CD4-positive, alpha-beta T cell (primary cell): ENCODE measurements at regions not wholly inside any gene's neighbourhood (a gene's known extent, or its start where the extent isn't known, plus 50 kb on each side); places are given as distances from the start of the nearest gene placed in this dataset.

Experiments used
- ATAC-seq: fragments of 200-7000 bp; cut with Tn5 transposase; one replicate; pipeline ENCODE4 v1.10.0; 2022; ENCODE audit warnings: mild to moderate bottlenecking; ENCODE audit not compliant: poor library complexity
- CTCF ChIA-PET: fragments of 350-600 bp; sonication (Branson Sonifier 250); formaldehyde crosslinking; loops from one replicate; lab custom pipeline; 2021; ENCODE audit warnings: antibody characterized with exemption, inconsistent platforms; lab: Charles Lee
- POLR2A ChIA-PET: fragments of 350-600 bp; sonication (Branson Sonifier 250); formaldehyde crosslinking; loops from one replicate; lab custom pipeline; 2021; ENCODE audit warnings: antibody characterized with exemption, inconsistent platforms; lab: Charles Lee
- DNase-seq, 14 experiments: peaks; one replicate each; pipeline ENCODE4 v3.0.0-alpha.2; 2013 to 2020; ENCODE audit warnings: mixed read lengths in 2 of 14
- H3K27ac ChIP-seq, 2 donors: one replicate each; pipeline versions ENCODE4 v1.5.1 to v1.7.0; 2013; ENCODE audit warnings: low read length in 2 of 2, low read depth in 1 of 2, mild to moderate bottlenecking in 1 of 2
- H3K27me3 ChIP-seq, 2 experiments: 1 replicate in 1 of 2; 2 replicates in 1 of 2; pipeline versions ENCODE4 v1.6.1 to v1.7.0; 2013; ENCODE audit warnings: low read length in 2 of 2, control low read depth in 1 of 2, mild to moderate bottlenecking in 1 of 2, moderate library complexity in 1 of 2; ENCODE audit not compliant: insufficient read depth in 2 of 2, control insufficient read depth in 1 of 2
- H3K36me3 ChIP-seq: one replicate; pipeline ENCODE4 v1.6.1; 2013; ENCODE audit warnings: low read length, control low read depth; ENCODE audit not compliant: insufficient read depth
- H3K4me1 ChIP-seq: one replicate; pipeline ENCODE4 v1.6.1; 2013; ENCODE audit warnings: low read length, control low read depth; ENCODE audit not compliant: insufficient read depth
- H3K4me3 ChIP-seq: one replicate; pipeline ENCODE4 v1.5.1; 2013; ENCODE audit warnings: mild to moderate bottlenecking, low read length, moderate library complexity
- H3K9me3 ChIP-seq, 2 experiments: 1 replicate in 1 of 2; 2 replicates in 1 of 2; pipeline versions ENCODE4 v1.6.1 to v1.7.0; 2013; ENCODE audit warnings: low read length in 2 of 2, mild to moderate bottlenecking in 2 of 2, control low read depth in 1 of 2, moderate library complexity in 1 of 2; ENCODE audit not compliant: control insufficient read depth in 1 of 2, insufficient read depth in 1 of 2
- H3K27ac Mint-ChIP-seq: one replicate; pipeline ENCODE4 v1.8.0; 2020; ENCODE audit warnings: mixed read lengths
- H3K27me3 Mint-ChIP-seq: one replicate; pipeline ENCODE4 v1.8.0; 2021; ENCODE audit warnings: mixed read lengths
- H3K36me3 Mint-ChIP-seq: one replicate; pipeline ENCODE4 v1.8.0; 2021; ENCODE audit warnings: low read depth, mixed read lengths
- H3K4me1 Mint-ChIP-seq: one replicate; pipeline ENCODE4 v1.8.0; 2021; ENCODE audit warnings: low read depth, mixed read lengths
- H3K4me3 Mint-ChIP-seq: one replicate; pipeline ENCODE4 v1.8.0; 2020; ENCODE audit warnings: mild to moderate bottlenecking, mixed read lengths
- H3K9me3 Mint-ChIP-seq: one replicate; pipeline ENCODE4 v1.8.0; 2020; ENCODE audit warnings: mixed read lengths
- CTCF ChIP-seq: fragments of 200-600 bp; IDR thresholded peaks from one replicate; pipeline ENCODE4 v1.8.0; 2022; ENCODE audit warnings: antibody characterized with exemption, mild to moderate bottlenecking
- intact Hi-C, 2 experiments: fragments of 100-400 bp; cut with DNase I in 1 of 2; cut with micrococcal nuclease in 1 of 2; formaldehyde crosslinking; loops; one replicate each; pipeline versions ENCODE4 v1.15.1 to v1.9.0; 2023 to 2025; cut with DNase I, micrococcal nuclease

DNA sequence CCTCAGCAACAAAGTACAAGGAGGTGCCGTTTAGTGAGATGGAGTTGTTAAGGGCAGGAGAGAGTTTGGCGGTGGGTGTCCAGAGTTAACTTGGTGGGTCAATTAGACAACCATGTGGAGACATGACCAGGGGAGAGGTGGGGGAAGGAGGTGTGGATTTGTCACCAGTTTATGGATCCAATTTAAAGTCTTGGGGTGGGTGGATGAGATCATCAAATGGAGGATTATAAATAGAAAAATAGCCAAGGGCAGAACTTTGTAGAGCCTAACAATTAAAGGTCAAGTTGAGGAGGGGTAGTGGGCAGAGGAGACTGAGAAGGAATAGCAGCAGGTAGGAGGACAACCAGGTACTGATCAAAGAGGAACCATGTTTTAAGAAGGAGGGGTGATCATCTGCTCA is 108.7 kb upstream of the IL12B start:
- Mint-ChIP-seq H3K27ac (no peak overlapping the region), H3K9me3 (no peaks in the 10 kb centered on the region), H3K4me3 (no peak overlapping the region), H3K36me3 (no peaks in the 10 kb centered on the region), H3K4me1 (no peaks in the 10 kb centered on the region), H3K27me3 (no peaks in the 10 kb centered on the region)
- ChIA-PET CTCF (no interaction called here), POLR2A (no interaction called here)
- Histone ChIP-seq H3K36me3 (no peaks in the 10 kb centered on the region), H3K4me1 (no peaks in the 10 kb centered on the region), H3K9me3 (no peaks in the 10 kb centered on the region), H3K27ac (no peak overlapping the region), H3K4me3 (no peak overlapping the region), H3K27me3 (no peaks in the 10 kb centered on the region)
- DNase-seq (no peak), ATAC-seq (no peak)
- no peak for TF ChIP-seq CTCF
- intact Hi-C loops = no loop called here

DNA sequence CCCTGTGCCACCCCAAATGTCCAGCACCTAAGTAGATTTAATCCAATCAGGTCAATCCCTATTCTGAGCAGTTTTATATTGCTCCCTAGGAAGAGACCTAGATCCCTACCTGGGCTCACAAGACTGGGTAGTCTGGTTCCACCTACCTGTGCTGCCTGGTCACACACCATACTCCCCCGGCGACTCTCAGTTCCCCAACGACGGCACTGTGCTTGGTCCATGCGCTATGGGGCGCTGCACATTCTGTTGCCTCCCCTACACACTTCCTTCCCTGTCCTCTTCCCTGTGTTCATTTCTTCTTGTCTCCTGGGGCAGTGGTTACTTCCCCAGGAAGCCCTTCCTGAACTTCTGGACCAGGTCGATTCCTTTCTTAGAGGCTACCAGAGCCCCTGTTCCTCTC is 109.9 kb upstream of the IL12B start:
- H3K4me1 Mint-ChIP-seq = no peaks in the 10 kb centered on the region
- CTCF ChIA-PET = no interaction called here
- POLR2A ChIA-PET = no interaction called here

DNA sequence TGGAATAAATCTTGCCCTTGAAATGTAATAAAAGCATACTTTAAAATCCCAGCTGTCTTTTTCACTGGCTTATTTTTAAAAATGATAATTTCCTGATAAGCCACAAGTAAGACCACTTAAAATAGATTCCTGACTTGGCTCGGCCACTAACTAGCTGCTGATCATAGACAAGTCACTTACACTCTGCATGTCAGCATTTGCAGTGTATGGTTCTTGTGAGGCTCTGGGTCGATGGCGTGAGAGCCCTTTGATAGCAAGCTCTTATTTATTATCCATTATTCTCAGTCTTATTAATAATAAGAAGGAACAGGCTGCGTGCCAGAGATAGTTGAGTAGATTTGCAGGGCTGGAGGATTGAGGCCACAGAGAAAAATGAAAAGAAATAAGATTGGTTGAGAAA is 110.7 kb upstream of the IL12B start:
- H3K36me3 Mint-ChIP-seq = no peaks in the 10 kb centered on the region
- ATAC-seq = no peak
- H3K4me1 ChIP-seq = no peaks in the 10 kb centered on the region

More for the DNA sequence above, 109.9 kb upstream of the IL12B start:
- no peak overlapping the region for H3K4me3 ChIP-seq
- H3K4me1 ChIP-seq = no peaks in the 10 kb centered on the region
- no peak for ATAC-seq
- H3K27ac Mint-ChIP-seq = no peak overlapping the region
- intact Hi-C loops = loop anchor here (5.0 to 10.0 kb wide), 3 partner anchors 285 to 907 kb away; no protein-coding TSS in a partner anchor
- no peaks in the 10 kb centered on the region for H3K36me3 Mint-ChIP-seq
- no peaks in the 10 kb centered on the region for H3K9me3 ChIP-seq
- H3K27me3 Mint-ChIP-seq = no peaks in the 10 kb centered on the region
- no peak overlapping the region for H3K4me3 Mint-ChIP-seq
- no peak overlapping the region for H3K27ac ChIP-seq
- no peaks in the 10 kb centered on the region for H3K27me3 ChIP-seq
- H3K36me3 ChIP-seq = no peaks in the 10 kb centered on the region
- TF ChIP-seq CTCF = no peak
- DNase-seq = no peak
- no peaks in the 10 kb centered on the region for H3K9me3 Mint-ChIP-seq

More for the DNA sequence above, 110.7 kb upstream of the IL12B start:
- intact Hi-C loops = loop anchor here (5.0 to 10.0 kb wide), 3 partner anchors 286 to 906 kb away; no protein-coding TSS in a partner anchor
- Mint-ChIP-seq H3K4me3 (no peak overlapping the region), H3K27ac (no peak overlapping the region), H3K27me3 (no peaks in the 10 kb centered on the region), H3K4me1 (no peaks in the 10 kb centered on the region), H3K9me3 (no peaks in the 10 kb centered on the region)
- no peaks in the 10 kb centered on the region for H3K9me3 ChIP-seq
- no peak overlapping the region for H3K4me3 ChIP-seq
- no peaks in the 10 kb centered on the region for H3K36me3 ChIP-seq
- DNase-seq = no peak
- TF ChIP-seq CTCF = no peak
- no peaks in the 10 kb centered on the region for H3K27me3 ChIP-seq
- POLR2A ChIA-PET = no interaction called here
- CTCF ChIA-PET = no interaction called here
- no peak overlapping the region for H3K27ac ChIP-seq
